Gastrocnemius medialis (tissue), 4 donors: ENCODE measurements at regions not wholly inside any gene's neighbourhood (a gene's known extent, or its start where the extent isn't known, plus 50 kb on each side); places are given as distances from the start of the nearest gene placed in this dataset.

Experiments used
- POLR2A ChIP-seq, 2 donors: fragments of 450-650 bp; IDR thresholded peaks; one replicate each; pipeline ENCODE4 v1.6.1; 2017; ENCODE audit warnings: antibody characterized with exemption in 2 of 2, mild to moderate bottlenecking in 2 of 2, moderate library complexity in 2 of 2
- TF ChIP-seq, protein P1 (sequence below), 5 experiments: fragments of 450-650 bp in 3 of 5; fragments of 200-600 bp in 2 of 5; sonication (generic) in 2 of 5; IDR thresholded peaks in 4 of 5; conservative IDR thresholded peaks in 1 of 5; 1 replicate in 4 of 5; 2 replicates in 1 of 5; pipeline ENCODE4 v1.5.1; 2016 to 2019; ENCODE audit warnings: antibody characterized with exemption in 5 of 5, mild to moderate bottlenecking in 3 of 5, moderate library complexity in 3 of 5

DNA sequence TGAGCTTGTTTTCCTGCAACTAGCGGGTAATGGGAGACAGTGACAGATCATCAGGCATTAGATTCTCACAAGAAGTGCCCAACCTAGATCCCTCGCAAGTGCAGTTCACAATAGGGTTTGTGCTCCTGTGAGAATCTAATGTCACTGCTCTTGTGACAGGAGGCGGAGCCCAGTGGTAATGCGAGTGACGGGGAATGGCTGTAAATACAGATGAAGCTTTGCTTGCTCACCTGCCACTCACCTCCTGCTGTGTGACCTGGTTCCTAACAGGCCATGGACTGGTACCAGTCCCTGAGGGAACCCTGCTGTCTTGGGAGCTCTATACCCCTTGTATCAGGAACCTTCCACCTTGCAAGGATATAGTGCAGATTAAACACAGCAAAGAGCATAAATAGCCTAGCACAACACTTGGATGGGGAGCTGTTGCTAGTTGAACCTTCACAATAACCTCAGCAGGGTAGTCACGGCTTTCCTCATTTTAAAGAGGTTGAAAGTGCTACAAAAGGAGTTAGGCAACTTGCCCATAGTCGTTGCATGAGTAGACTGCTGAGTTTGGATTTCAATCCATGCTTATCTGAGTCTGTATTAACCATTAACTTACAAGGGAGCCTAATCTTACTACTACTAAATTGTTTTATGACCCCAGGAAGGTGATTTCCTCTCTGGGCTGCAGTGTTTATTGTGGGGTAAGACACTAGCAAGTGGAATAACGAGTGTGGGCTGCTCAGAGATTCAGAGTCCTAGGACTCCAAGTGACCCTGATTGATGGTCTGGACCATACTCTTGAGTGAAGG lies 156.6 kb upstream of the ZFHX3 start:
- TF ChIP-seq, protein P1, sequence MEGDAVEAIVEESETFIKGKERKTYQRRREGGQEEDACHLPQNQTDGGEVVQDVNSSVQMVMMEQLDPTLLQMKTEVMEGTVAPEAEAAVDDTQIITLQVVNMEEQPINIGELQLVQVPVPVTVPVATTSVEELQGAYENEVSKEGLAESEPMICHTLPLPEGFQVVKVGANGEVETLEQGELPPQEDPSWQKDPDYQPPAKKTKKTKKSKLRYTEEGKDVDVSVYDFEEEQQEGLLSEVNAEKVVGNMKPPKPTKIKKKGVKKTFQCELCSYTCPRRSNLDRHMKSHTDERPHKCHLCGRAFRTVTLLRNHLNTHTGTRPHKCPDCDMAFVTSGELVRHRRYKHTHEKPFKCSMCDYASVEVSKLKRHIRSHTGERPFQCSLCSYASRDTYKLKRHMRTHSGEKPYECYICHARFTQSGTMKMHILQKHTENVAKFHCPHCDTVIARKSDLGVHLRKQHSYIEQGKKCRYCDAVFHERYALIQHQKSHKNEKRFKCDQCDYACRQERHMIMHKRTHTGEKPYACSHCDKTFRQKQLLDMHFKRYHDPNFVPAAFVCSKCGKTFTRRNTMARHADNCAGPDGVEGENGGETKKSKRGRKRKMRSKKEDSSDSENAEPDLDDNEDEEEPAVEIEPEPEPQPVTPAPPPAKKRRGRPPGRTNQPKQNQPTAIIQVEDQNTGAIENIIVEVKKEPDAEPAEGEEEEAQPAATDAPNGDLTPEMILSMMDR (IDR thresholded peaks at IDR 0.05 in 4 of 5, conservative IDR thresholded peaks at IDR 0.05 in 1 of 5) = no peak
- no peak for TF ChIP-seq POLR2A (IDR thresholded peaks at IDR 0.05)
